Dendritic cell treated with granulocyte-macrophage colony-stimulating factor and Interleukin-4, amounts not matched to agents 40 ng/mL and 50 ng/mL, for 4 days (primary cell): ENCODE measurements at regions not wholly inside any gene's neighbourhood (a gene's known extent, or its start where the extent isn't known, plus 50 kb on each side); places are given as distances from the start of the nearest gene placed in this dataset.
"Not testable (repeated sequence)": the region's sequence is repeated elsewhere in the genome, so short reads cannot be mapped to it uniquely, and the experiment has no call there.

Source experiments
- H3K27ac Mint-ChIP-seq: one replicate; pipeline ENCODE4 v1.8.0; 2022; ENCODE audit warnings: mild to moderate bottlenecking, mixed read lengths
- H3K27me3 Mint-ChIP-seq: one replicate; pipeline ENCODE4 v1.8.0; 2022; ENCODE audit warnings: mild to moderate bottlenecking, mixed read lengths
- H3K36me3 Mint-ChIP-seq: one replicate; pipeline ENCODE4 v1.8.0; 2022; ENCODE audit warnings: low read depth, mixed read lengths
- H3K4me1 Mint-ChIP-seq: one replicate; pipeline ENCODE4 v1.8.0; 2022; ENCODE audit warnings: low read depth, mixed read lengths
- H3K4me3 Mint-ChIP-seq: one replicate; pipeline ENCODE4 v1.8.0; 2022; ENCODE audit warnings: mild to moderate bottlenecking, moderate library complexity, mixed read lengths
- H3K9me3 Mint-ChIP-seq: one replicate; pipeline ENCODE4 v1.8.0; 2022; ENCODE audit warnings: mixed read lengths
- intact Hi-C: fragments of 100-400 bp; cut with micrococcal nuclease; formaldehyde crosslinking; loops from one replicate; pipeline ENCODE4 v1.15.0; 2022

DNA sequence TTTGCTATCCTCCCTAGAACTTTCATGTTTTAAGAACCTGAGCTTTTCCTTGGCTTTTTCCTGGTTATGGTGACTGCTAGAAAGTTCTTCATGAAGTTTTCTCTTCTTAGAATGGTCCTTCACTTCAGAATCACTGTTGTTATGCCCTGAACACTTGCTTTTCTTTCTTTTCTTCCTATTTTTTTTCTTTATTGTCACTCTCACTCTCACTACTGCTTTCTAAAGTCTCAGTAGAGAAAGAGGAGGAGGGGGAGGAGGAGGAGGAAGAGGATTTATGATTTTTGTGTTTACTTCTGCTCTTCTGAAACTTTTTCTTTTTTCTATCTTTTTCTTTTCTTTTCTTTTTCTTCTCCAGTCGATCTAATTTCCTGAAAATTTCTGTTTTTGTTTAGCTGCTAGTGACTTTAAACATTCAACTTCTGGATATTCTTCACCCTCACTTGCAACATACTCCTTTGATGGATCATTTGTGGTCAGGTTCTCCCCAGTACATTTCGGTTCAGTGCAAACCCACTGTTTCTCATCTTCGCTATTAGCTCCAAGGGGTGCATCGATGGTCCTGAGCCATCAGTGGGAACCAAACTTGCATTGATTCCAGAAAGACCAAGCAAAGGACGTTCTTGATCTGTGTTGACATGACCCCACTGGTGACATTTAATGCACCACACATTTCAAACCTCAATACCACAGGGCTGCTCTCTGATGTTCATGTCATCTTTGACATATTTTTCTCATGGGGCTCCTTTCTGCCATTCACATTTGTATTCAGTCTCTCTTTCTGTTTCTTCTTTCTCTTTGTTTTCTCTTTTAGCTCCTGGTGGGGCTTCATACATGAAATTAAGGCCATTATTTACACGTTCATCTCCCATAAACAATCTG is 81.6 kb upstream of the HAND1 start:
- peaks cover 4% of the 10 kb centered on the region for H3K27me3 Mint-ChIP-seq

DNA sequence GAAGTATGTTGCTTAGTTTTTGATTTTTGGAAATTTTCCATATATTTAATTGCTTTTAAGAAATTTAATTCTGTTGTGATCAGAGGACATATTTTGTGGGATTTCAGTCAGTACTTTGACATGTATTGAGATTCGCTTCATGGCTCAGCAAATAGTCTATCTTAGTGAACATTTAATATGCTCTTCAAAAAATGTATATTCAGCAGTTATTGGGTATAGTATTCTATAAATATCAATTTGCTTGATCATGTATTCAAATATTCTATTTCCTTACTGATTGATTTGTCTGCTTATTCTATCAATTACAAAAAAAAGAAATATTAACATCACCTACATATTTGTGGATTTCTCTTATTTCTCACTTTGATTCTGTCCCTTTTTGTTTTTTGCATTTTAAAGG is 79.5 kb upstream of the HAND1 start:
- Mint-ChIP-seq H3K4me3 (no peak overlapping the region), H3K27me3 (peaks cover 1% of the 10 kb centered on the region), H3K36me3 (no peaks in the 10 kb centered on the region), H3K9me3 (peaks cover 19% of the 10 kb centered on the region), H3K27ac (no peak overlapping the region), H3K4me1 (peaks cover 10% of the 10 kb centered on the region)
- intact Hi-C loops: no loop called here

More for the DNA sequence above, 81.6 kb upstream of the HAND1 start:
- H3K36me3 Mint-ChIP-seq: no peaks in the 10 kb centered on the region
- peaks cover 10% of the 10 kb centered on the region for H3K4me1 Mint-ChIP-seq
- peaks cover 8% of the 10 kb centered on the region for H3K9me3 Mint-ChIP-seq
- H3K4me3 Mint-ChIP-seq: no peak overlapping the region
- intact Hi-C loops: no loop called here
- no peak overlapping the region for H3K27ac Mint-ChIP-seq

DNA sequence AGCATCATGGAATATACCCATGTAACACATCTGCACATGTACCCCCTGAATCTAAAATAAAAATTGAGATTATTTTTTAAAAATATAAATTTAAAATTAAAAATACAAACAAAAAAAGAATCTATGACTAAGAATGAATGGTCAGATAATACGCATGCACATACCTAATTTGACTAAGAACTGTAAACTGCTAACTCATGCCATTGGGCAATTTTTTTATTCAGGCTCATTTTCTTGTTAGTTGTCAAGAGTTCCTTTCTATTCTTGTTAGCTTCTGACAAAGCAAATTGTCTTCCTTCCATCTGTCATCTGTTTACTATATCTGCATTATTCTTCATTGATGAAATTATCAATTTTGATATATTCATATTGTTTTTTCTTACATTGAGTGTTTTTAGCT is 69.5 kb upstream of the HAND1 start:
- H3K27me3 Mint-ChIP-seq: peaks cover 2% of the 10 kb centered on the region
- H3K36me3 Mint-ChIP-seq: no peaks in the 10 kb centered on the region
- no peaks in the 10 kb centered on the region for H3K9me3 Mint-ChIP-seq
- no peak overlapping the region for H3K27ac Mint-ChIP-seq
- peaks cover 31% of the 10 kb centered on the region for H3K4me1 Mint-ChIP-seq
- intact Hi-C loops: no loop called here
- H3K4me3 Mint-ChIP-seq: no peak overlapping the region

DNA sequence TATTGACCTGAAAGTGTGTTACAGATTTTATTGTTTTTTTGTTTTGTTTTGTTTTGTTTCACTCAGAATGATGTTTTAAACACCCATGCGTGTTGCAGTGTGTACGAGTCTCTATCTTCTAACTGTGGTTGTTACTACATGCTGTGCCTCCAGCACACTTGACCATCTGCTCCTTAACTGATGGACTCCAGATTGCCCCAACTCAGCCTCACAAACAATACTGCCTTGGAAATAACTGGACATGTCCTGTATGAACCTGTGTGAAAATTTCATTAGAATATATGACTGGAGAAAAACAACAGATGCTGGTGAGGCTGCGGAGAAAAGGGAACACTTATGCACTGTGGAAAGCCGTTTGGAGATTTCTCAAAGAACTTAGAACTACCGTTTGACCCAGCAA is 68.7 kb upstream of the HAND1 start:
- Mint-ChIP-seq H3K36me3 (no peaks in the 10 kb centered on the region), H3K4me3 (no peak overlapping the region), H3K9me3 (no peaks in the 10 kb centered on the region), H3K27ac (no peak overlapping the region), H3K27me3 (peaks cover 2% of the 10 kb centered on the region), H3K4me1 (peaks cover 31% of the 10 kb centered on the region)
- intact Hi-C loops: no loop called here

DNA sequence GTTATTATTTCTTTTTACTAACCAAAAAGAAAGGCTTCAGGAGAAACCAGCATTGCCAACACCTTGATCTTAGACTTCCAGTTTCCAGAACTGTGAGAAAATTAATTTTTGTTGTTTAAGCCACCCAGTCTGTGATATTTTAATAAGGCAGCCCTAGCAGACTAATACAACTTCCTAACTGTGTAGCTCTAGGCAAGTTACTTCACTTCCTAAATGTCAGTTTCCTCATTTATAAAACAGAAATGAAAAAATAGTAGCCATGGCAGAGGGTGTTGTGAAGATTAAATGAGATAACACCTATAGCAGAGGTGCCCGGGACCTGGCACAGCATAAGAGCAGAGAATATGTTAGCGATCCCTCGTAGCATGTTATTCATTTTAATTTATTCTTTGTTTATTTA is 66.6 kb upstream of the HAND1 start:
- no peak overlapping the region for H3K4me3 Mint-ChIP-seq
- H3K27ac Mint-ChIP-seq: no peak overlapping the region
- intact Hi-C loops: no loop called here
- no peaks in the 10 kb centered on the region for H3K9me3 Mint-ChIP-seq
- peaks cover 31% of the 10 kb centered on the region for H3K4me1 Mint-ChIP-seq
- no peaks in the 10 kb centered on the region for H3K27me3 Mint-ChIP-seq
- no peaks in the 10 kb centered on the region for H3K36me3 Mint-ChIP-seq

DNA sequence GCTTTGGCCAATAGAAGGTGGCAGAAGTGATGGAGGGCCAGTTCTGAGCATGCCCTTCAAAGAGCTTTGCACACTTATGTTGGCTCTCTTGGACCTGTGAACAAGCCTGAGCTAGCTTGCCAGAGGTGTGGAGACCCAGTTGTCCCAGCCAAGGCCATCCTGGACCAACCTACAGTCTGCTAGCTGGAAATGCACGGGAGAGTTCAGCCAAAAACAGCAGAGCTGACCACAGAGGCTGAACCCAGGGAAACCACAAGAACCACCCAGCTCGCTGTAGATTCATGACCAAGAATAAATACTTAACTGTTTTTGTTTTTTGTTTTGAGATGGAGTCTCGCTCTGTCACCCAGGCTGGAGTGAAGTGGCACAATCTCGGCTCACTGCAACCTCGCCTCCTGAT is 65.4 kb upstream of the HAND1 start:
- Mint-ChIP-seq H3K27me3 (peaks cover 2% of the 10 kb centered on the region), H3K36me3 (no peaks in the 10 kb centered on the region), H3K9me3 (no peaks in the 10 kb centered on the region), H3K4me3 (no peak overlapping the region), H3K27ac (no peak overlapping the region), H3K4me1 (peaks cover 31% of the 10 kb centered on the region)
- intact Hi-C loops: no loop called here

DNA sequence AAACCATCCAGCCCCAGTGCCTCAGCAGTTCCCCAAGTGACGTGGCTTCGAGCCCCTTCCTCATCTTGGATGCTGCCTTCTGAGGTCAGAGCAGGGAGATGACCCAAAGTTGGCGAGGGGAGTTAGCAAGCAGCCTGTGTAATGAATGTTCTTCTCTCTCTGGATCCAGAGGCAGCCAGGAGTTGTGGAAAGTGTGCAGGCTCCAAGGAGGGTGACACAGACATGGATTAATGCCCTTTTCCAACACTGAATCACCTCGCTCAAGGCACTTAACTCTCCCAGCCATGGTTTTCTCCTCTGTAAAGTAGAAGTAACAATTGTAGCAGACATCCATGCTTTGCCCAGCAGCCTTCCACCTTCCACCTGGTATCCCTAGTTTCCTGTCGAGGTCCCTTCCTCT is 64.6 kb upstream of the HAND1 start:
- Mint-ChIP-seq H3K4me3 (no peak overlapping the region), H3K9me3 (no peaks in the 10 kb centered on the region), H3K27ac (no peak overlapping the region), H3K36me3 (no peaks in the 10 kb centered on the region), H3K4me1 (peaks cover 31% of the 10 kb centered on the region), H3K27me3 (peaks cover 2% of the 10 kb centered on the region)
- intact Hi-C loops: no loop called here

DNA sequence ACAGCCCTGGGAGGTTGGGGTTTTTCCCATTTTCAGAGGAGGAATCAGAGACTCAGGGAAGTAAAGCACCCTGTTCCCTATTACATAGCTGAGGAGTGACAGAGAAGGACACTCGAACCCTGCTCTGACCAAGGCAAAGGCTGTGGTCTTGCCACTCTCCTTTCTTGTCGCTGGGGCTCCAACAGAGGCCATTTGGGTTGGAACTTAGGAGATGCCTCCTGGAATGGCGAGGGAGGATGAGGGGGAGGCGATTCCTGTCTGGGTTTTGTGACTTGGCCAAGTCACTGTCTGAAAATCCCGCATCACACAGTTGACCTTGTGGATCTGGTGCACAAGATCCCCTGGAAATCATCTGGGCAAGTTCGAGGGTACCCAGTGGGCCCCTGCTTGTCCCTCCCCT is 64.0 kb upstream of the HAND1 start:
- intact Hi-C loops: no loop called here
- Mint-ChIP-seq H3K36me3 (no peaks in the 10 kb centered on the region), H3K4me3 (no peak overlapping the region), H3K9me3 (no peaks in the 10 kb centered on the region), H3K27me3 (peaks cover 2% of the 10 kb centered on the region), H3K4me1 (peaks cover 26% of the 10 kb centered on the region), H3K27ac (no peak overlapping the region)

DNA sequence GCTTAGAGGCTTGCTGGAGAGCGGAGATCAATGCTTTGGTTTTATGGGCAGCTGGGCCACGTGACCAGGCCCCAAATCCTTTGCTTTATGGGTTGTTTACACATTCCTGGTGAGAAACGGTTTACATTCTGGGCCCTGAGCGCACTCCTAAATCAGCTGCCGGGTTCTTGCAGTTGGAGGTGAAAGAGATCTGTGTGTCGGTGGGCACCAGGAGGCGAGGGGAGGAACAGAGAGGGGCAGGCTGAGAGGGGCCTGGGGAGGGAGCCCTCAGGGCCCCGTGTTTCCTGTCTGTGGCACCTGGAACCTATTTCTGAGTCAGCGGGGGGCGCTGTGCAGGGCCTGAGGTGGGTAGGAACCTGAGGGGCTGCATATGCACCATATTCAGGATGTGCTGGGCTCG is 63.5 kb upstream of the HAND1 start:
- H3K4me3 Mint-ChIP-seq: no peak overlapping the region
- no peaks in the 10 kb centered on the region for H3K9me3 Mint-ChIP-seq
- intact Hi-C loops: no loop called here
- H3K4me1 Mint-ChIP-seq: peaks cover 25% of the 10 kb centered on the region
- no peaks in the 10 kb centered on the region for H3K36me3 Mint-ChIP-seq
- no peak overlapping the region for H3K27ac Mint-ChIP-seq
- H3K27me3 Mint-ChIP-seq: peaks cover 3% of the 10 kb centered on the region

DNA sequence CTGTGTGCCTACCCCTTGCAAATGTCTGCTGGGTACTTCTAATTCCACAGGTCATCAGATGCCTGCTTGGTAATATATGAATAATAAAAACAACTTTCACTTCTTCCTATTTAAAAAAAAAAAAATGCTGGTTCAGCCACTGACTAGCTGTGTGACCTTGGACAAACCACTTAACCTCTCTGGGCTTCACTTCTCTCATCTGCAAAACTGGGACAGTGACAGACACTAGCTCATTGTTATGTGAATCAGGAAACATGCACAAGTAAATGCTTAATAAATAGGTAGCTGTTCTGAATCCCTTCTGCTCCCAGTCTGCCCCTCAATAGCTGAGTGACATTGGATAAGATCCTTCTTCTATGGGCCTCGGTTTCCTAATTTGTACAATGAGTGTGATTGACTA is 62.6 kb upstream of the HAND1 start:
- Mint-ChIP-seq H3K4me1 (peaks cover 24% of the 10 kb centered on the region), H3K36me3 (no peaks in the 10 kb centered on the region), H3K4me3 (no peak overlapping the region), H3K27ac (no peak overlapping the region), H3K27me3 (peaks cover 3% of the 10 kb centered on the region), H3K9me3 (no peaks in the 10 kb centered on the region)
- intact Hi-C loops: no loop called here

DNA sequence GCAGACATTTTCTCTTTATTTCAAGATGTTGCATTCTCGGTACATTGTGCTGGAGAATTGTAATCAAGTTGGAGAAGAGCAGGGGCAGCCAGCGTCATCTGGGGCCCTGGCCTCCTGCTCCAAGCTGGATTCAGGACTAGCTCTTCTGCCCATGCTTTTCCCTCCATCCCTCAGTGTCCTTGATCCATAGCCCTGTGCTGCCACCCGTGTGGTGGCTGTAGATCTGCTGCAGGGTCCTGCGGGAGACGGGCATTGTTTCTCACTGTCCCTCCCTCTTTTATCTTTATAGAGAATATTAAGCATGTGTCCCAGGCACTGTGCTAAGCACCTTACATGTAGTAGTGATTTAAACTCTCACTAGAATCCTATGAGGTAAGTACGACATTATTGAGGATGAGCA is 60.5 kb upstream of the HAND1 start:
- Mint-ChIP-seq H3K4me1 (peaks cover 7% of the 10 kb centered on the region), H3K27me3 (peaks cover 6% of the 10 kb centered on the region), H3K36me3 (no peaks in the 10 kb centered on the region), H3K9me3 (no peaks in the 10 kb centered on the region), H3K4me3 (no peak overlapping the region), H3K27ac (no peak overlapping the region)
- intact Hi-C loops: no loop called here

DNA sequence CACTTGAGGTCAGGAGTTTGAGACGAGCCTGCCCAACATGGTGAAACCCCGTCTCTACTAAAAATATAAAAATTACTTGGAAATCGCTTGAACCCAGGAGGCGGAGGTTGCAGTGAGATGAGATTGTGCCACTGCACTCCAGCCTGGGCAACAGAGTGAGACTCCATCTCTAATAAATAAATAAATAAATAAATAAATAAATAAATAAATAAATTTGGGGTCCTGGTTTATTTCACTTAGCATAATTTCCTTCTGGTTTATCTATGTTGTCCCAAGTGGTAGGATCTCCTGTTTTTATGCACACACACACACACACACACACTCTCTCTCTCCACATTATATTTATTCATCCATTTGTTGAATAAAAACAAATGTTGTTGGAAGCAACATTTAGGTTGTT is 58.4 kb upstream of the HAND1 start:
- H3K36me3 Mint-ChIP-seq, H3K4me3 Mint-ChIP-seq, H3K9me3 Mint-ChIP-seq, H3K4me1 Mint-ChIP-seq, H3K27ac Mint-ChIP-seq, intact Hi-C loops: not testable (repeated sequence)
- H3K27me3 Mint-ChIP-seq: peaks cover 10% of the 10 kb centered on the region

DNA sequence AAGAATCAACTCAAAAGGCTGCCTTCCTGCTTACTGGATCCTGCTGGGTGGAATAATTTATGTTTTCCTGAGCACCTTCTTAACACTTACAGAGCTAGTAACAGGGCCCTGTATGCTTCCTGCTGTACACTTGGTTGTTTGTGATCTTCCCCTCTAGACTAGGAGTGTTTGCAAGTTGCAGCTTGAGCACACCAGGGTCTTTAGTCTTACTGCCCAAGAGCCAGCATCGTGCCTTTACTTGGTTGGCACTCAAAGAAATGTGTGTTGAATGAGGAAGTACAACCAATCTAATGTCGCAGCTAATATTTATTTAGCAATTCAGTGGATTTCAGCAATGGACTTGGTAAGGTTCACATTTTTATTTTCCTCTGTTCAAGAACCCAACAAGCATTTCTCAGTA is 57.5 kb upstream of the HAND1 start:
- no peak overlapping the region for H3K27ac Mint-ChIP-seq
- H3K9me3 Mint-ChIP-seq: no peaks in the 10 kb centered on the region
- peaks cover 10% of the 10 kb centered on the region for H3K27me3 Mint-ChIP-seq
- no peak overlapping the region for H3K4me3 Mint-ChIP-seq
- no peaks in the 10 kb centered on the region for H3K36me3 Mint-ChIP-seq
- H3K4me1 Mint-ChIP-seq: no peaks in the 10 kb centered on the region
- intact Hi-C loops: no loop called here

DNA sequence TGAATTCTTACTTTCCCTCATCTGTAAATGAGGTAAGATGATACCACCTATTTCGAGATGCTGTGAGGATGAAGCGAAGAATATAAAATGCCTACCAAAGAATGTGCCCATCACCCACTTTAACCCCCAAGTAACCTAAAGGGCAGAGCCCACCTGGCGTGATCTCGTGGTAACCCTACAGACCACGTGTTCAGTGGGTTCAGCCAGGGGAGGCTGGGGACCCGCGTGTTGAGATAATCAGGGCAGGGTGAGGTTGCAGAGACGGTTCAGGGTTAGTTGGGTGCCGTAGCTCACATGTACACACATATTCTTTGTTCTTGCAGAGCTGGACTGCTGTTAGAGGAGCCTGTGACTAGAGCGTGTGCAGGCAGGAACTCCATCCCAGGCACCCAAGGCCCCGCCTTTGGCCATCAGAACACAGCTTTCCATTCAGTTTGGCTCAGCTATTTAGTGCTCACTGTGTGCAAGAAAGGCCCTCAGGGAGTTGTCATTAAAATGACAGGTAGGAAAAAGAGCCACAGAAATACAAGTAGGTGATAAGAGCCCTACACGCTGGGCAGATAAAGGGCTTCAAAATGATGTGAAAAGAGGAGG is 56.5 kb upstream of the HAND1 start:
- Mint-ChIP-seq H3K27ac (no peak overlapping the region), H3K27me3 (peaks cover 10% of the 10 kb centered on the region), H3K4me3 (no peak overlapping the region), H3K36me3 (no peaks in the 10 kb centered on the region), H3K4me1 (no peaks in the 10 kb centered on the region), H3K9me3 (no peaks in the 10 kb centered on the region)
- intact Hi-C loops: no loop called here

DNA sequence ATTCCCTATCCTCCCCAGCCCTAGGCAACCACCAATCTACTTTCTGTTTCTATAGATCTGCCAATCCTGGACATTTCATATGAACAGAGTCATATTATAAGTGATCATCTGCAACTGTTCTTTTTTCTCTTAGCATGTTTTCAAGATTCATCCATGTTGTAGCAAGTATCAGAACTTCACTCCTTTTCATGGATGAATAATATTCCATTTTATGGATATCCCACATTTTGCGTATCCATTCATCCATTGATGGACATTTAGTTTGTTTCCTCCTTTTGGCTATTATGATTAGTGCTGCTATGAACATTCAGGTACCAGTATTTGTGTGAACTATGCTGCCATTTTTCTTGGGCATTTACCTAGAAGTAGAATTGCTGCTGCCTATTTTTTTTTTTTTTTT is 51.3 kb upstream of the HAND1 start:
- H3K27me3 Mint-ChIP-seq: peaks cover 9% of the 10 kb centered on the region
- H3K27ac Mint-ChIP-seq: no peak overlapping the region
- no peaks in the 10 kb centered on the region for H3K4me1 Mint-ChIP-seq
- H3K4me3 Mint-ChIP-seq: no peak overlapping the region
- H3K9me3 Mint-ChIP-seq: no peaks in the 10 kb centered on the region
- intact Hi-C loops: no loop called here
- no peaks in the 10 kb centered on the region for H3K36me3 Mint-ChIP-seq
